GM12878 (cell line): ENCODE measurements at regions not wholly inside any gene's neighbourhood (a gene's known extent, or its start where the extent isn't known, plus 50 kb on each side); places are given as distances from the start of the nearest gene placed in this dataset.

Source experiments
- ATAC-seq: fragments of 200-7000 bp; cut with Tn5 transposase; 3 replicates; pipeline ENCODE4 v1.9.1; 2020; ENCODE audit warnings: mild to moderate bottlenecking, moderate library complexity
- BruUV-seq: library from RNA; stranded (reverse); fragments of 400-500 nt; replicated peaks from 2 replicates; lab custom pipeline; 2021; lab: Mats Ljungman, UMichigan
- CTCF ChIA-PET: fragments of 300-600 bp; sonication (Branson Sonifier 250); formaldehyde crosslinking; extraction: SDS; loops from one replicate; lab custom pipeline; 2021; ENCODE audit warnings: inconsistent platforms; lab: Yijun Ruan, JAX
- POLR2A ChIA-PET: fragments of 350-600 bp; formaldehyde crosslinking; extraction: SDS; loops from one replicate; lab custom pipeline; 2021; ENCODE audit warnings: inconsistent platforms; lab: Charles Lee
- RAD21 ChIA-PET: fragments of 300-600 bp; sonication (Branson Sonifier 250); formaldehyde crosslinking; loops from one replicate; lab custom pipeline; 2023; ENCODE audit warnings: antibody characterized with exemption; ENCODE audit not compliant: unreplicated experiment; lab: Charles Lee
- SMC1A ChIA-PET: fragments of 300-600 bp; sonication (Branson Sonifier 250); formaldehyde crosslinking; loops from one replicate; lab custom pipeline; 2023; ENCODE audit not compliant: unreplicated experiment, uncharacterized antibody; lab: Charles Lee
- DNase-seq: peaks from one replicate; pipeline ENCODE4 v3.0.0-alpha.2; 2011; ENCODE audit warnings: low read depth, low spot score
- FAIRE-seq: peaks from 3 replicates; lab custom pipeline; 2011; peaks lifted over from hg19 to GRCh38; lab: Jason Lieb, UNC
- H2AFZ ChIP-seq: 2 replicates; pipeline ENCODE4 v1.6.0; 2011; ENCODE audit warnings: low read depth, low read length, control low read depth; ENCODE audit not compliant: control insufficient read depth
- H3K27ac ChIP-seq: 2 replicates; pipeline ENCODE4 v1.5.1; 2011; ENCODE audit warnings: control low read depth; ENCODE audit not compliant: control insufficient read depth, insufficient read depth
- H3K27me3 ChIP-seq, 2 experiments: replicated peaks in 1 of 2; 2 replicates each; pipeline versions ENCODE4 v1.6.0 to v1.6.1; 2011; ENCODE audit warnings: low read length in 1 of 2; ENCODE audit not compliant: control insufficient read depth in 2 of 2, insufficient read depth in 2 of 2
- H3K36me3 ChIP-seq, 2 experiments: 2 replicates each; pipeline ENCODE4 v1.5.1; 2011; ENCODE audit warnings: low read length in 1 of 2; ENCODE audit not compliant: control insufficient read depth in 2 of 2, insufficient read depth in 2 of 2
- H3K4me1 ChIP-seq: 2 replicates; pipeline ENCODE4 v1.6.1; 2011; ENCODE audit warnings: mild to moderate bottlenecking, low read length, moderate library complexity, mixed read lengths; ENCODE audit not compliant: control insufficient read depth, insufficient read depth
- H3K4me2 ChIP-seq: 2 replicates; pipeline ENCODE4 v1.6.0; 2011; ENCODE audit warnings: control low read depth; ENCODE audit not compliant: control insufficient read depth, insufficient read depth
- H3K4me3 ChIP-seq: fragments of 200-600 bp; sonication (generic); 2 replicates; pipeline ENCODE4 v1.5.1; 2016
- H3K79me2 ChIP-seq: 2 replicates; pipeline ENCODE4 v1.6.0; 2011; ENCODE audit warnings: low read length; ENCODE audit not compliant: control insufficient read depth, insufficient read depth
- H3K9ac ChIP-seq: 2 replicates; pipeline ENCODE4 v1.8.0; 2011; ENCODE audit warnings: low read length, control low read depth, mixed read lengths; ENCODE audit not compliant: control insufficient read depth, insufficient read depth
- H3K9me3 ChIP-seq: replicated peaks from 3 replicates; pipeline ENCODE4 v1.5.1; 2011; ENCODE audit warnings: mild to moderate bottlenecking, low read length; ENCODE audit not compliant: control insufficient read depth, insufficient read depth
- H4K20me1 ChIP-seq: 2 replicates; pipeline ENCODE4 v1.6.0; 2011; ENCODE audit not compliant: control insufficient read depth, insufficient read depth
- ATF3 ChIP-seq: IDR thresholded peaks from 2 replicates; pipeline ENCODE4 v1.6.1; 2011; ENCODE audit warnings: low read depth, mild to moderate bottlenecking, low read length, moderate library complexity, borderline replicate concordance; ENCODE audit errors: extremely low read depth
- BMI1 ChIP-seq: fragments of 450-650 bp; IDR thresholded peaks from 2 replicates; pipeline ENCODE4 v1.6.1; 2016; ENCODE audit warnings: mild to moderate bottlenecking, moderate library complexity, borderline replicate concordance
- EGR1 ChIP-seq, 2 experiments: IDR thresholded peaks; 1 replicate in 1 of 2; 2 replicates in 1 of 2; pipeline ENCODE4 v1.6.1; 2011 to 2012; ENCODE audit warnings: low read depth in 2 of 2, low read length in 2 of 2, borderline replicate concordance in 1 of 2, mild to moderate bottlenecking in 1 of 2, moderate library complexity in 1 of 2
- ESRRA ChIP-seq: IDR thresholded peaks from 2 replicates; pipeline ENCODE4 v1.6.1; 2012; ENCODE audit warnings: mild to moderate bottlenecking, low read length, improper control_type of control experiment
- IRF4 ChIP-seq: IDR thresholded peaks from 2 replicates; pipeline ENCODE4 v1.6.1; 2011; ENCODE audit warnings: low read depth, low read length
- NFIC ChIP-seq: IDR thresholded peaks from 2 replicates; pipeline ENCODE4 v1.6.1; 2012; ENCODE audit warnings: low read depth, mild to moderate bottlenecking, inconsistent platforms, low read length, moderate library complexity
- PAX5 ChIP-seq: IDR thresholded peaks from 2 replicates; pipeline ENCODE4 v1.6.1; 2011; ENCODE audit warnings: low read depth, low read length, borderline replicate concordance
- POLR2AphosphoS2 ChIP-seq: IDR thresholded peaks from 2 replicates; pipeline ENCODE4 v1.6.1; 2011; ENCODE audit warnings: low read depth, mild to moderate bottlenecking, low read length, improper control_type of control experiment, moderate library complexity
- USF1 ChIP-seq: IDR thresholded peaks from 2 replicates; pipeline ENCODE4 v1.6.1; 2011; ENCODE audit warnings: borderline replicate concordance, low read depth, mild to moderate bottlenecking, moderate library complexity, mixed read lengths, low read length; ENCODE audit not compliant: insufficient read depth; ENCODE audit errors: extremely low read length
- ZBED1 ChIP-seq: IDR thresholded peaks from 2 replicates; pipeline ENCODE4 v1.6.1; 2016; ENCODE audit warnings: borderline replicate concordance
- in situ Hi-C: fragments of 300-500 bp; cut with MboI; formaldehyde crosslinking; loops from 9 replicates; pipeline ENCODE4 v1.14.3; 2018; ENCODE audit warnings: mixed read lengths
- intact Hi-C: fragments of 100-400 bp; cut with micrococcal nuclease; formaldehyde crosslinking; loops from one replicate; pipeline ENCODE4 v1.14.2; 2022; ENCODE audit not compliant: unreplicated experiment

GRCh38 chr19:20252613-20253012 lies 85.6 kb downstream of the ZNF486 start:
- TF ChIP-seq EGR1 (IDR thresholded peaks at IDR 0.05; ENCODE audit: borderline replicate concordance in 1 of 2, low read depth in 2 of 2, low read length in 2 of 2) (no peak), ESRRA (no peak), NFIC (no peak), ATF3 (no peak), POLR2AphosphoS2 (no peak), USF1 (no peak), BMI1 (no peak), PAX5 (no peak), ZBED1 (no peak), IRF4 (no peak)
- ChIA-PET SMC1A (no interaction called here), POLR2A (no interaction called here), CTCF (no interaction called here), RAD21 (no interaction called here)
- H3K4me3 ChIP-seq = no peak overlapping the region
- H3K36me3 ChIP-seq = no peaks in the 10 kb centered on the region
- intact Hi-C loops = no loop called here
- H4K20me1 ChIP-seq = no peaks in the 10 kb centered on the region
- no peaks in the 10 kb centered on the region for H3K4me1 ChIP-seq
- in situ Hi-C loops = no loop called here
- no peak overlapping the region for H3K27ac ChIP-seq
- H3K79me2 ChIP-seq = no peaks in the 10 kb centered on the region
- H3K27me3 ChIP-seq = no peaks in the 10 kb centered on the region
- no peak for FAIRE-seq
- H3K9ac ChIP-seq = no peak overlapping the region
- no peak for DNase-seq
- BruUV-seq = no TSS peak
- H2AFZ ChIP-seq = no peak overlapping the region
- no peak for ATAC-seq
- no peak overlapping the region for H3K4me2 ChIP-seq
- H3K9me3 ChIP-seq = no peaks in the 10 kb centered on the region
